H1 (cell line): ENCODE measurements at regions not wholly inside any gene's neighbourhood (a gene's known extent, or its start where the extent isn't known, plus 50 kb on each side); places are given as distances from the start of the nearest gene placed in this dataset.

Experiments used
- CTCF ChIA-PET: fragments of 300-600 bp; sonication (Branson Sonifier 250); formaldehyde crosslinking; loops from one replicate; lab custom pipeline; 2021; ENCODE audit not compliant: partially characterized antibody; lab: Charles Lee
- POLR2A ChIA-PET: fragments of 300-600 bp; sonication (Branson Sonifier 250); formaldehyde crosslinking; loops from one replicate; lab custom pipeline; 2021; ENCODE audit warnings: inconsistent platforms; ENCODE audit not compliant: partially characterized antibody; lab: Charles Lee
- DNase-seq, 2 experiments: peaks; one replicate each; pipeline versions ENCODE4 v3.0.0 to v3.0.0-alpha.2; 2010 to 2022; ENCODE audit warnings: low spot score in 2 of 2, low read depth in 1 of 2, mixed read lengths in 1 of 2
- FAIRE-seq: peaks from 2 replicates; lab custom pipeline; 2011; peaks lifted over from hg19 to GRCh38; lab: Jason Lieb, UNC
- H2AFZ ChIP-seq: 2 replicates; pipeline ENCODE4 v1.8.1; 2012; ENCODE audit warnings: low read length, inconsistent platforms
- H2AK5ac ChIP-seq: 2 replicates; pipeline ENCODE4 v1.6.1; 2013; ENCODE audit warnings: low read depth, low read length
- H2BK120ac ChIP-seq: replicated peaks from 2 replicates; pipeline ENCODE3; 2013; ENCODE audit warnings: low read depth, low read length, inconsistent platforms
- H2BK12ac ChIP-seq: 2 replicates; pipeline ENCODE4 v1.6.1; 2013; ENCODE audit warnings: low read depth, low read length
- H2BK15ac ChIP-seq: 2 replicates; pipeline ENCODE4 v1.6.1; 2013; ENCODE audit warnings: low read length
- H2BK20ac ChIP-seq: 2 replicates; pipeline ENCODE4 v1.6.1; 2013; ENCODE audit warnings: low read length
- H2BK5ac ChIP-seq: 2 replicates; pipeline ENCODE4 v1.6.1; 2013; ENCODE audit warnings: low read depth, low read length
- H3K14ac ChIP-seq: 2 replicates; pipeline ENCODE4 v1.6.1; 2013; ENCODE audit warnings: inconsistent platforms; ENCODE audit not compliant: insufficient read length
- H3K18ac ChIP-seq: 2 replicates; pipeline ENCODE4 v1.6.1; 2013; ENCODE audit warnings: low read length; ENCODE audit errors: extremely low read depth
- H3K23ac ChIP-seq: 2 replicates; pipeline ENCODE4 v1.6.1; 2013; ENCODE audit warnings: inconsistent platforms; ENCODE audit not compliant: insufficient read length
- H3K23me2 ChIP-seq: 2 replicates; pipeline ENCODE4 v1.6.1; 2013; ENCODE audit warnings: low read depth, low read length
- H3K27ac ChIP-seq: 2 replicates; pipeline ENCODE4 v1.6.1; 2011; ENCODE audit warnings: low read depth, low read length, inconsistent platforms
- H3K27me3 ChIP-seq, 4 experiments: replicated peaks in 1 of 4; 1 replicate in 1 of 4; 2 replicates in 3 of 4; pipeline versions ENCODE4 v1.6.1 to v1.8.1; 2011 to 2013; ENCODE audit warnings: low read length in 3 of 4, mild to moderate bottlenecking in 3 of 4, inconsistent platforms in 2 of 4, mixed read lengths in 2 of 4, moderate library complexity in 1 of 4; ENCODE audit not compliant: control insufficient read depth in 3 of 4, insufficient read depth in 3 of 4; ENCODE audit errors: extremely low read depth in 1 of 4
- H3K36me3 ChIP-seq, 4 experiments: 2 replicates each; pipeline versions ENCODE4 v1.6.1 to v1.8.1; 2011 to 2013; ENCODE audit warnings: mild to moderate bottlenecking in 4 of 4, low read length in 3 of 4, moderate library complexity in 2 of 4, control low read depth in 1 of 4, inconsistent platforms in 1 of 4; ENCODE audit not compliant: insufficient read depth in 4 of 4, control insufficient read depth in 2 of 4
- H3K4ac ChIP-seq: replicated peaks from 2 replicates; pipeline ENCODE3; 2013; ENCODE audit warnings: low read length, low read depth, mixed read lengths, inconsistent platforms; ENCODE audit not compliant: insufficient read length
- H3K4me1 ChIP-seq, 4 experiments: replicated peaks in 1 of 4; 1 replicate in 1 of 4; 2 replicates in 3 of 4; pipeline versions ENCODE4 v1.6.1 to v1.8.1; 2011 to 2013; ENCODE audit warnings: low read length in 3 of 4, inconsistent platforms in 2 of 4, mixed read lengths in 1 of 4; ENCODE audit not compliant: insufficient read depth in 4 of 4, control insufficient read depth in 3 of 4
- H3K4me2 ChIP-seq, 2 experiments: 2 replicates each; pipeline versions ENCODE4 v1.6.1 to v1.8.1; 2011 to 2013; ENCODE audit warnings: low read depth in 2 of 2, low read length in 2 of 2, control low read depth in 1 of 2, inconsistent platforms in 1 of 2, mild to moderate bottlenecking in 1 of 2; ENCODE audit not compliant: insufficient read depth in 1 of 2
- H3K4me3 ChIP-seq, 4 experiments: fragments of 200-600, 300-600 bp in 1 of 4; sonication (generic), shearing (Covaris generic), sonication (Bioruptor Twin) in 1 of 4; 2 replicates each; pipeline versions ENCODE4 v1.5.1 to v1.8.1; 2011 to 2016; ENCODE audit warnings: low read length in 4 of 4, low read depth in 3 of 4, control low read depth in 2 of 4, inconsistent platforms in 2 of 4, mild to moderate bottlenecking in 2 of 4, mixed read lengths in 1 of 4, moderate library complexity in 1 of 4; ENCODE audit not compliant: insufficient read depth in 2 of 4; ENCODE audit errors: extremely low read depth in 1 of 4
- H3K56ac ChIP-seq: replicated peaks from 2 replicates; pipeline ENCODE3; 2013; ENCODE audit warnings: low read depth, mild to moderate bottlenecking, mixed read lengths, low read length, inconsistent platforms; ENCODE audit not compliant: insufficient read length
- H3K79me1 ChIP-seq: 2 replicates; pipeline ENCODE4 v1.6.1; 2013; ENCODE audit warnings: low read depth, low read length, control low read depth
- H3K79me2 ChIP-seq, 2 experiments: 2 replicates each; pipeline versions ENCODE4 v1.6.1 to v1.8.1; 2012 to 2013; ENCODE audit warnings: low read length in 2 of 2, mild to moderate bottlenecking in 2 of 2, inconsistent platforms in 1 of 2; ENCODE audit not compliant: insufficient read depth in 2 of 2, control insufficient read depth in 1 of 2
- H3K9ac ChIP-seq, 4 experiments: replicated peaks in 1 of 4; 1 replicate in 1 of 4; 2 replicates in 3 of 4; pipeline versions ENCODE4 v1.6.1 to v1.8.1; 2011 to 2013; ENCODE audit warnings: low read depth in 3 of 4, low read length in 3 of 4, control low read depth in 2 of 4, mild to moderate bottlenecking in 2 of 4, moderate library complexity in 2 of 4, inconsistent platforms in 1 of 4; ENCODE audit errors: extremely low read depth in 1 of 4
- H3K9me3 ChIP-seq, 2 experiments: 2 replicates each; pipeline versions ENCODE4 v1.6.1 to v1.8.1; 2012 to 2013; ENCODE audit warnings: mild to moderate bottlenecking in 2 of 2, moderate library complexity in 2 of 2, control low read depth in 1 of 2, inconsistent platforms in 1 of 2, low read depth in 1 of 2, low read length in 1 of 2, mixed read lengths in 1 of 2; ENCODE audit not compliant: insufficient read depth in 2 of 2
- H4K20me1 ChIP-seq, 2 experiments: replicated peaks in 1 of 2; 2 replicates each; pipeline versions ENCODE3 to v1.8.1; 2011 to 2013; ENCODE audit warnings: inconsistent platforms in 2 of 2, low read length in 2 of 2, mild to moderate bottlenecking in 1 of 2; ENCODE audit not compliant: insufficient read depth in 2 of 2, control insufficient read depth in 1 of 2
- H4K5ac ChIP-seq: 2 replicates; pipeline ENCODE4 v1.6.1; 2013; ENCODE audit warnings: low read length, low read depth, mixed read lengths, inconsistent platforms; ENCODE audit not compliant: insufficient read length
- H4K8ac ChIP-seq: 2 replicates; pipeline ENCODE4 v1.8.0; 2013; ENCODE audit warnings: mild to moderate bottlenecking, moderate library complexity, low read length, inconsistent platforms; ENCODE audit not compliant: insufficient read depth; ENCODE audit errors: extremely low read depth
- H4K91ac ChIP-seq: replicated peaks from 2 replicates; pipeline ENCODE3; 2013; ENCODE audit warnings: low read length, mixed read lengths, inconsistent platforms; ENCODE audit not compliant: insufficient read length
- CBX8 ChIP-seq: fragments of 300-800, 300-1000 bp; sonication (generic); IDR thresholded peaks from 2 replicates; pipeline ENCODE4 v1.7.1; 2016; ENCODE audit warnings: low read depth, low read length, borderline replicate concordance
- FOSL1 ChIP-seq: IDR thresholded peaks from 2 replicates; pipeline ENCODE4 v1.6.1; 2011; ENCODE audit warnings: mild to moderate bottlenecking, low read depth, low read length, moderate library complexity; ENCODE audit not compliant: insufficient read depth
- JUN ChIP-seq: IDR thresholded peaks from 2 replicates; pipeline ENCODE4 v1.6.1; 2011; ENCODE audit warnings: low read depth, mild to moderate bottlenecking, improper control_type of control experiment, low read length
- JUND ChIP-seq: IDR thresholded peaks from 2 replicates; pipeline ENCODE4 v1.6.1; 2011; ENCODE audit warnings: mild to moderate bottlenecking, improper control_type of control experiment, low read length
- KDM1A ChIP-seq: fragments of 200-600, 300-600 bp; sonication (generic); IDR thresholded peaks from 2 replicates; pipeline ENCODE4 v1.7.1; 2016; ENCODE audit warnings: mild to moderate bottlenecking, low read length, borderline replicate concordance
- MAFK ChIP-seq: IDR thresholded peaks from 2 replicates; pipeline ENCODE4 v1.6.1; 2012; ENCODE audit warnings: low read depth, mild to moderate bottlenecking, improper control_type of control experiment, low read length
- POU5F1 ChIP-seq: IDR thresholded peaks from 2 replicates; pipeline ENCODE4 v1.6.1; 2011; ENCODE audit warnings: low read depth, mild to moderate bottlenecking, low read length, moderate library complexity
- RBBP5 ChIP-seq: IDR thresholded peaks from 2 replicates; pipeline ENCODE4 v1.7.1; 2012; ENCODE audit warnings: low read depth, mild to moderate bottlenecking, inconsistent platforms, low read length, moderate library complexity, borderline replicate concordance
- SAP30 ChIP-seq: fragments of 300-600 bp; sonication (generic); IDR thresholded peaks from 2 replicates; pipeline ENCODE4 v1.7.1; 2012; ENCODE audit warnings: low read length, moderate library complexity, mild to moderate bottlenecking, inconsistent platforms; ENCODE audit not compliant: insufficient read depth, insufficient replicate concordance
- SRF ChIP-seq: IDR thresholded peaks from 2 replicates; pipeline ENCODE4 v1.6.1; 2011; ENCODE audit warnings: mild to moderate bottlenecking, low read depth, low read length, moderate library complexity
- TEAD4 ChIP-seq: IDR thresholded peaks from 2 replicates; pipeline ENCODE4 v1.6.1; 2012; ENCODE audit warnings: low read depth, low read length, inconsistent platforms, mixed read lengths
- YY1 ChIP-seq: IDR thresholded peaks from 2 replicates; pipeline ENCODE4 v1.6.1; 2011; ENCODE audit warnings: low read depth, mild to moderate bottlenecking, low read length
- WGBS, 2 experiments: shearing (Covaris generic) in 1 of 2; methylation state at CpG; one replicate each; pipeline versions ENCODE4 v1.1.6 to v1.1.7; 2013 to 2015; ENCODE audit warnings: low lambda C conversion rate in 2 of 2, mixed read lengths in 2 of 2, inconsistent platforms in 1 of 2, low coverage in 1 of 2, missing lambda C conversion rate in 1 of 2; ENCODE audit not compliant: insufficient replicate concordance in 2 of 2, insufficient coverage in 1 of 2, insufficient read length in 1 of 2; ENCODE audit errors: extremely low coverage in 1 of 2, missing lambda C conversion rate in 1 of 2; 5-methylcytosine and 5-hydroxymethylcytosine counted together
- TF ChIP-seq, protein P1 (sequence below): IDR thresholded peaks from 2 replicates; pipeline ENCODE4 v1.6.1; 2012; ENCODE audit warnings: inconsistent platforms
- TF ChIP-seq, protein P2 (sequence below): IDR thresholded peaks from 2 replicates; pipeline ENCODE4 v1.6.1; 2011; ENCODE audit warnings: low read depth, mild to moderate bottlenecking, low read length; ENCODE audit not compliant: insufficient read depth

DNA sequence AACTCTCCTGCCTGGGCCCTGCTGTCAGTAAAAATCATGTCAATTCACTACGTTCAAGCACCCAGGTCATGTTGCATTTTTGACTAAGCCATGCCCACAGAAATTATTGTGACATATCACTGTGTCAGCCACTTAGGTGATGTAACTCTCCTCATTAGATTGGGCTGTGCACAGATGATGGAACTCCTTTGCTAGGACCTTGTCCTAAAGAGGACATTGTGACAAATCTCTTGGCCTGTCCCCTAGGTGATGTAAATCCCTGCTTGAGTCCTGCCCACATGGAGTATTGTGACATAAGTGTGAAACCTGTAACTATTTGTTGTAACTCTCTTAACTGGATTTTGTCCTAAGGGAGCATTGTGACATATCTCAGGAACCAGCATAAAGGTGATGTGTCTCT, 848.3 kb upstream of the TSPY4 start:
- POLR2A ChIA-PET = no interaction called here
- Histone ChIP-seq H3K4me2 (no peak overlapping the region), H2BK20ac (no peak overlapping the region), H3K23me2 (no peaks in the 10 kb centered on the region), H3K56ac (no peak overlapping the region), H3K4me1 (no peaks in the 10 kb centered on the region), H3K9ac (no peak overlapping the region), H2AFZ (no peak overlapping the region), H3K14ac (no peak overlapping the region), H3K18ac (no peak overlapping the region), H2BK5ac (no peak overlapping the region), H3K23ac (no peak overlapping the region), H4K91ac (no peak overlapping the region), H3K9me3 (peaks cover 4 to 52% of the 10 kb centered on the region in 2 experiments; a peak in 1 of 4 replicates), H4K8ac (no peak overlapping the region), H2BK15ac (no peak overlapping the region), H3K27me3 (no peaks in the 10 kb centered on the region), H3K4me3 (no peak overlapping the region), H2BK12ac (no peak overlapping the region), H2AK5ac (no peak overlapping the region), H3K79me2 (no peaks in the 10 kb centered on the region), H4K5ac (no peak overlapping the region), H3K79me1 (no peaks in the 10 kb centered on the region), H4K20me1 (no peaks in the 10 kb centered on the region), H3K4ac (no peak overlapping the region), H3K27ac (no peak overlapping the region), H3K36me3 (no peaks in the 10 kb centered on the region), H2BK120ac (no peak overlapping the region)
- FAIRE-seq (no peak), DNase-seq (no peak)
- 67% methylated on average over 1 of the region's 1 CpG; no CpG with 5 or more reads in 1 of the 2 experiments for WGBS, 2 experiments
- CTCF ChIA-PET = no interaction called here
- TF ChIP-seq MAFK (no peak), JUND (no peak), SRF (no peak), YY1 (no peak), JUN (no peak), RBBP5 (no peak), FOSL1 (no peak), KDM1A (no peak), SAP30 (no peak), TEAD4 (no peak), POU5F1 (no peak), CBX8 (no peak)
- TF ChIP-seq, protein P1, sequence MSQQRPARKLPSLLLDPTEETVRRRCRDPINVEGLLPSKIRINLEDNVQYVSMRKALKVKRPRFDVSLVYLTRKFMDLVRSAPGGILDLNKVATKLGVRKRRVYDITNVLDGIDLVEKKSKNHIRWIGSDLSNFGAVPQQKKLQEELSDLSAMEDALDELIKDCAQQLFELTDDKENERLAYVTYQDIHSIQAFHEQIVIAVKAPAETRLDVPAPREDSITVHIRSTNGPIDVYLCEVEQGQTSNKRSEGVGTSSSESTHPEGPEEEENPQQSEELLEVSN = no peak
- TF ChIP-seq, protein P2, sequence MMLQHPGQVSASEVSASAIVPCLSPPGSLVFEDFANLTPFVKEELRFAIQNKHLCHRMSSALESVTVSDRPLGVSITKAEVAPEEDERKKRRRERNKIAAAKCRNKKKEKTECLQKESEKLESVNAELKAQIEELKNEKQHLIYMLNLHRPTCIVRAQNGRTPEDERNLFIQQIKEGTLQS = no peak
